SK-N-SH (cell line): ENCODE measurements at regions not wholly inside any gene's neighbourhood (a gene's known extent, or its start where the extent isn't known, plus 50 kb on each side); places are given as distances from the start of the nearest gene placed in this dataset.

Source experiments
- CTCF ChIA-PET: fragments of 300-600, 350-600 bp; formaldehyde crosslinking; extraction: SDS; loops from one replicate; lab custom pipeline; 2021; lab: Yijun Ruan, JAX
- POLR2A ChIA-PET: fragments of 350-600 bp; sonication (Branson Sonifier 250); formaldehyde crosslinking; extraction: SDS; loops from one replicate; lab custom pipeline; 2020; ENCODE audit warnings: antibody characterized with exemption, inconsistent platforms; lab: Yijun Ruan, JAX
- DNase-seq: peaks from one replicate; pipeline ENCODE4 v3.0.0; 2012
- H2AFZ ChIP-seq: fragments of 200-600 bp; sonication (generic); 2 replicates; pipeline ENCODE4 v1.8.1; 2016; ENCODE audit warnings: antibody characterized with exemption, mild to moderate bottlenecking, low read depth
- H3F3A ChIP-seq: fragments of 200-600 bp; sonication (generic); replicated peaks from 2 replicates; pipeline ENCODE3; 2016; ENCODE audit warnings: antibody characterized with exemption, mild to moderate bottlenecking; ENCODE audit not compliant: insufficient read depth
- H3K27ac ChIP-seq, 2 experiments: fragments of 200-500 bp in 1 of 2; fragments of 200-600 bp in 1 of 2; sonication (Bioruptor generic) in 1 of 2; sonication (generic), shearing (Covaris generic) in 1 of 2; 2 replicates each; pipeline versions ENCODE4 v1.5.1 to v1.6.1; 2014 to 2016; ENCODE audit warnings: low read depth in 2 of 2, inconsistent platforms in 1 of 2, low read length in 1 of 2, mild to moderate bottlenecking in 1 of 2, mixed read lengths in 1 of 2
- H3K27me3 ChIP-seq: fragments of 200-600 bp; sonication (generic), shearing (Covaris generic); 2 replicates; pipeline ENCODE4 v1.6.1; 2016; ENCODE audit warnings: mixed run types; ENCODE audit not compliant: insufficient read depth
- H3K36me3 ChIP-seq, 2 experiments: fragments of 200-500 bp in 1 of 2; fragments of 200-600 bp in 1 of 2; sonication (Bioruptor generic) in 1 of 2; sonication (generic) in 1 of 2; replicated peaks in 1 of 2; 2 replicates each; pipeline versions ENCODE3 to v1.5.1; 2014 to 2016; ENCODE audit warnings: low read length in 1 of 2, mild to moderate bottlenecking in 1 of 2; ENCODE audit not compliant: insufficient read depth in 2 of 2, control insufficient read depth in 1 of 2
- H3K4me1 ChIP-seq, 2 experiments: fragments of 200-500 bp in 1 of 2; fragments of 200-600 bp in 1 of 2; sonication (Bioruptor generic) in 1 of 2; sonication (generic), shearing (Covaris generic) in 1 of 2; 2 replicates each; pipeline versions ENCODE4 v1.5.1 to v1.6.1; 2014 to 2016; ENCODE audit warnings: low read depth in 1 of 2, low read length in 1 of 2, mixed run types in 1 of 2; ENCODE audit not compliant: insufficient read depth in 2 of 2, control insufficient read depth in 1 of 2
- H3K4me2 ChIP-seq: fragments of 200-600 bp; sonication (generic), shearing (Covaris generic); 2 replicates; pipeline ENCODE4 v1.6.1; 2017; ENCODE audit warnings: mixed run types
- H3K4me3 ChIP-seq, 2 experiments: fragments of 200-500 bp in 1 of 2; fragments of 200-600 bp in 1 of 2; sonication (Bioruptor generic) in 1 of 2; sonication (generic), shearing (Covaris generic) in 1 of 2; 2 replicates each; pipeline versions ENCODE4 v1.5.1 to v1.8.1; 2014 to 2016; ENCODE audit warnings: low read depth in 2 of 2, inconsistent platforms in 1 of 2, low read length in 1 of 2, mild to moderate bottlenecking in 1 of 2, mixed read lengths in 1 of 2, moderate library complexity in 1 of 2
- H3K79me2 ChIP-seq: fragments of 200-600 bp; sonication (generic); 2 replicates; pipeline ENCODE4 v1.8.1; 2017; ENCODE audit warnings: mild to moderate bottlenecking; ENCODE audit not compliant: insufficient read depth
- H3K9ac ChIP-seq: fragments of 200-600 bp; sonication (generic); 2 replicates; pipeline ENCODE4 v1.6.1; 2017; ENCODE audit warnings: mixed run types
- H3K9me2 ChIP-seq: fragments of 200-600 bp; sonication (generic); 2 replicates; pipeline ENCODE4 v1.6.1; 2017; ENCODE audit warnings: mixed run types
- H3K9me3 ChIP-seq: fragments of 200-600 bp; sonication (generic); 2 replicates; pipeline ENCODE4 v1.6.1; 2017; ENCODE audit warnings: mixed run types, mild to moderate bottlenecking, moderate library complexity
- H4K20me1 ChIP-seq: fragments of 200-600 bp; sonication (generic); 2 replicates; pipeline ENCODE4 v1.6.1; 2017; ENCODE audit warnings: mild to moderate bottlenecking, mixed run types; ENCODE audit not compliant: insufficient read depth
- CHD2 ChIP-seq: fragments of 150-350 bp; IDR thresholded peaks from 2 replicates; pipeline ENCODE4 v1.6.1; 2018; ENCODE audit warnings: low read length; ENCODE audit not compliant: partially characterized antibody
- FOSL2 ChIP-seq: IDR thresholded peaks from 2 replicates; pipeline ENCODE4 v1.4.0; 2012; ENCODE audit warnings: low read depth, mild to moderate bottlenecking, moderate library complexity, borderline replicate concordance
- FOXJ3 ChIP-seq: sonication (generic); formaldehyde crosslinking; IDR thresholded peaks from 2 replicates; pipeline ENCODE4 v1.5.1; 2020; ENCODE audit warnings: mild to moderate bottlenecking, missing genetic modification reagents
- GABPA ChIP-seq: IDR thresholded peaks from 2 replicates; pipeline ENCODE4 v1.4.0; 2012; ENCODE audit warnings: low read depth, mild to moderate bottlenecking
- JUND ChIP-seq: IDR thresholded peaks from 2 replicates; pipeline ENCODE4 v1.4.0; 2012
- NFIC ChIP-seq: IDR thresholded peaks from 2 replicates; pipeline ENCODE4 v1.4.0; 2012; ENCODE audit warnings: borderline replicate concordance
- POLR2AphosphoS5 ChIP-seq: IDR thresholded peaks from 2 replicates; pipeline ENCODE4 v1.6.1; 2012; ENCODE audit warnings: low read depth, low read length
- RXRA ChIP-seq: IDR thresholded peaks from 2 replicates; pipeline ENCODE4 v1.4.0; 2012; ENCODE audit warnings: low read depth, mild to moderate bottlenecking, borderline replicate concordance
- SMC3 ChIP-seq: IDR thresholded peaks from 2 replicates; pipeline ENCODE4 v1.6.1; 2012; ENCODE audit warnings: low read depth, low read length, improper control_type of control experiment
- TAF1 ChIP-seq: IDR thresholded peaks from 2 replicates; pipeline ENCODE4 v1.6.1; 2012; ENCODE audit warnings: low read depth, mild to moderate bottlenecking, low read length, moderate library complexity, borderline replicate concordance
- USF1 ChIP-seq: IDR thresholded peaks from 2 replicates; pipeline ENCODE4 v1.4.0; 2012; ENCODE audit warnings: low read depth, borderline replicate concordance
- WGBS: methylation state at CpG from one replicate; pipeline ENCODE4 v1.1.6; 2017; ENCODE audit warnings: low lambda C conversion rate; 5-methylcytosine and 5-hydroxymethylcytosine counted together
- TF ChIP-seq, protein P1 (sequence below): IDR thresholded peaks from 2 replicates; pipeline ENCODE4 v1.4.0; 2012; ENCODE audit warnings: low read depth
- TF ChIP-seq, protein P2 (sequence below): IDR thresholded peaks from 2 replicates; pipeline ENCODE4; 2012

- no peak overlapping the region for H2AFZ ChIP-seq
These were observed 129.1 kb downstream of the AIPL1 start for GRCh38 chr17:6305613-6306360.

DNA sequence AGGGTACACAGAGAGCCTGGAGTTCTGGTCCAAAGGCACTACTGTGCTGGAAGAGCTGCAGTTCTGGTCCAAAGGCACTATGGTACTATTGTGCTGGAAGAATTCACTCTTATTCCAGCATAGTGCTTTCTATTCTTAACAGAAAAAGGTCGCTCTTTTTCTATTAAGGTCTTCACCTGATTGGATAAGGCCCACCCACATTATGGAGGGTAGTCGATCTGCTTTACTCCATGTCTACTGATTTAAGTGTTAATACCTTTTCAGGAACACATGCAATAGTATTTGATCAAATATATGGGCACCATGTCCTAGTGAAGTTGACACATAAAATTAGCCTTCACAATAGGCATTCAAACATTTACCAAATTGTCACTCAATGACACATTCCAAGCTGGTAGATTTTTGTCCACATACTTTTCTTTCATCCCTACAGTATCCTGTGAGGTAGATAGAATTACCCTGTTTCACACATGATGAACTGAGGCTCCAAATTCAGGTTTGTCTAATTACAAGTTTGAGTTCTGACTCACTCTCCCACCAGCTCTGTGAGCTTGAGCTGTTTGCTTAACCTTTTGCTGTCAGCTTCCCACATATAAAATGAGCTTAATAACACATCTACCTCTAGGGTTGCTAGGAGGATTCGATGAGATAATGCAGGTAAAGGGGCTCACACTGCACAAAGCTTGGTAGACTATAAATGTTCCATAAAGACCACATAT, 129.9 kb downstream of the AIPL1 start:
- no peak overlapping the region for H2AFZ ChIP-seq
- 2% methylated on average over 3 of the region's 3 CpGs for WGBS

More at GRCh38 chr17:6305613-6306360, 129.1 kb downstream of the AIPL1 start:
- Histone ChIP-seq H3K4me3 (no peak overlapping the region), H3K79me2 (no peaks in the 10 kb centered on the region), H3K27me3 (no peaks in the 10 kb centered on the region), H3K4me1 (no peaks in the 10 kb centered on the region), H3K9me2 (no peaks in the 10 kb centered on the region), H3K9ac (no peak overlapping the region), H3F3A (no peaks in the 10 kb centered on the region), H3K4me2 (no peak overlapping the region), H3K9me3 (no peaks in the 10 kb centered on the region), H3K27ac (no peak overlapping the region), H4K20me1 (no peaks in the 10 kb centered on the region), H3K36me3 (no peaks in the 10 kb centered on the region)
- ChIA-PET CTCF (no interaction called here), POLR2A (no interaction called here)
- 5% methylated on average over 11 of the region's 11 CpGs for WGBS
- DNase-seq, result no peak
- TF ChIP-seq, protein P1, sequence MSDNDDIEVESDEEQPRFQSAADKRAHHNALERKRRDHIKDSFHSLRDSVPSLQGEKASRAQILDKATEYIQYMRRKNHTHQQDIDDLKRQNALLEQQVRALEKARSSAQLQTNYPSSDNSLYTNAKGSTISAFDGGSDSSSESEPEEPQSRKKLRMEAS, result no peak
- TF ChIP-seq NFIC, result no peak
- TF ChIP-seq FOSL2, result no peak
- TF ChIP-seq RXRA, result no peak
- TF ChIP-seq SMC3, result no peak
- TF ChIP-seq TAF1, result no peak
- TF ChIP-seq, protein P2, sequence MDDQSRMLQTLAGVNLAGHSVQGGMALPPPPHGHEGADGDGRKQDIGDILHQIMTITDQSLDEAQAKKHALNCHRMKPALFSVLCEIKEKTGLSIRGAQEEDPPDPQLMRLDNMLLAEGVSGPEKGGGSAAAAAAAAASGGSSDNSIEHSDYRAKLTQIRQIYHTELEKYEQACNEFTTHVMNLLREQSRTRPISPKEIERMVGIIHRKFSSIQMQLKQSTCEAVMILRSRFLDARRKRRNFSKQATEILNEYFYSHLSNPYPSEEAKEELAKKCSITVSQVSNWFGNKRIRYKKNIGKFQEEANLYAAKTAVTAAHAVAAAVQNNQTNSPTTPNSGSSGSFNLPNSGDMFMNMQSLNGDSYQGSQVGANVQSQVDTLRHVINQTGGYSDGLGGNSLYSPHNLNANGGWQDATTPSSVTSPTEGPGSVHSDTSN, result no peak
- no peak for TF ChIP-seq JUND
- no peak for TF ChIP-seq GABPA
- no peak for TF ChIP-seq USF1

More for the DNA sequence above, 129.9 kb downstream of the AIPL1 start:
- Histone ChIP-seq H3F3A (no peaks in the 10 kb centered on the region), H4K20me1 (no peaks in the 10 kb centered on the region), H3K79me2 (no peaks in the 10 kb centered on the region), H3K27ac (no peak overlapping the region), H3K4me3 (no peak overlapping the region), H3K9me3 (no peaks in the 10 kb centered on the region), H3K36me3 (no peaks in the 10 kb centered on the region), H3K27me3 (no peaks in the 10 kb centered on the region), H3K9me2 (no peaks in the 10 kb centered on the region), H3K4me1 (no peaks in the 10 kb centered on the region), H3K4me2 (no peak overlapping the region), H3K9ac (no peak overlapping the region)
- no peak for DNase-seq
- ChIA-PET CTCF (interaction anchor here (0.9 kb wide), 1 partner anchor 15 kb away, joined by 3 read pairs; no protein-coding TSS in a partner anchor), POLR2A (no interaction called here)
- TF ChIP-seq FOXJ3 (CRISPR knock-in tag), result no peak
- TF ChIP-seq CHD2, result no peak
- TF ChIP-seq POLR2AphosphoS5, result no peak
